Endothelial cell (in vitro differentiated cells): ENCODE measurements at regions not wholly inside any gene's neighbourhood (a gene's known extent, or its start where the extent isn't known, plus 50 kb on each side); places are given as distances from the start of the nearest gene placed in this dataset.

ENCODE experiments used
- DNase-seq: peaks from one replicate; pipeline ENCODE4 v3.0.0; 2021; ENCODE audit warnings: low spot score
- H3K27ac Mint-ChIP-seq: one replicate; pipeline ENCODE4 v1.8.0; 2021; ENCODE audit warnings: mixed read lengths, inconsistent platforms; ENCODE audit not compliant: unreplicated experiment
- H3K27me3 Mint-ChIP-seq: one replicate; pipeline ENCODE4 v1.8.0; 2021; ENCODE audit warnings: mild to moderate bottlenecking, moderate library complexity, mixed read lengths, inconsistent platforms; ENCODE audit not compliant: unreplicated experiment
- H3K36me3 Mint-ChIP-seq: one replicate; pipeline ENCODE4 v1.8.0; 2021; ENCODE audit warnings: mild to moderate bottlenecking, low read depth, mixed read lengths, inconsistent platforms; ENCODE audit not compliant: unreplicated experiment
- H3K4me1 Mint-ChIP-seq: one replicate; pipeline ENCODE4 v1.8.0; 2021; ENCODE audit warnings: mild to moderate bottlenecking, mixed read lengths, inconsistent platforms; ENCODE audit not compliant: unreplicated experiment
- H3K4me3 Mint-ChIP-seq: one replicate; pipeline ENCODE4 v1.8.0; 2021; ENCODE audit warnings: mild to moderate bottlenecking, mixed read lengths, inconsistent platforms; ENCODE audit not compliant: unreplicated experiment
- H3K9me3 Mint-ChIP-seq: one replicate; pipeline ENCODE4 v1.8.0; 2021; ENCODE audit warnings: mixed read lengths, inconsistent platforms; ENCODE audit not compliant: unreplicated experiment
- CTCF ChIP-seq: fragments of 200-600 bp; sonication (generic); IDR thresholded peaks from one replicate; pipeline ENCODE4 v1.5.0; 2021; ENCODE audit warnings: antibody characterized with exemption; ENCODE audit not compliant: unreplicated experiment

GRCh38 chr6:15793288-15793687 lies 130.5 kb upstream of the DTNBP1 start:
- no peak overlapping the region for H3K27ac Mint-ChIP-seq
- H3K36me3 Mint-ChIP-seq, result no peaks in the 10 kb centered on the region
- no peaks in the 10 kb centered on the region for H3K9me3 Mint-ChIP-seq

GRCh38 chr6:15792842-15793241 lies 130.0 kb upstream of the DTNBP1 start:
- no peaks in the 10 kb centered on the region for H3K9me3 Mint-ChIP-seq
- no peaks in the 10 kb centered on the region for H3K36me3 Mint-ChIP-seq
- no peak overlapping the region for H3K4me3 Mint-ChIP-seq
- no peak for DNase-seq
- H3K4me1 Mint-ChIP-seq, result no peaks in the 10 kb centered on the region
- H3K27me3 Mint-ChIP-seq, result peaks cover 4% of the 10 kb centered on the region
- H3K27ac Mint-ChIP-seq, result no peak overlapping the region
- TF ChIP-seq CTCF, result no peak

More at GRCh38 chr6:15793288-15793687, 130.5 kb upstream of the DTNBP1 start:
- peaks cover 4% of the 10 kb centered on the region for H3K27me3 Mint-ChIP-seq
- no peak for DNase-seq
- no peaks in the 10 kb centered on the region for H3K4me1 Mint-ChIP-seq
- no peak for TF ChIP-seq CTCF
- H3K4me3 Mint-ChIP-seq, result no peak overlapping the region

GRCh38 chr6:15791448-15792181 lies 128.8 kb upstream of the DTNBP1 start:
- TF ChIP-seq CTCF, result no peak
- H3K27ac Mint-ChIP-seq, result no peak overlapping the region
- H3K9me3 Mint-ChIP-seq, result no peaks in the 10 kb centered on the region
- no peaks in the 10 kb centered on the region for H3K4me1 Mint-ChIP-seq
- H3K4me3 Mint-ChIP-seq, result no peak overlapping the region
- no peak for DNase-seq
- H3K27me3 Mint-ChIP-seq, result peaks cover 5% of the 10 kb centered on the region
- no peaks in the 10 kb centered on the region for H3K36me3 Mint-ChIP-seq

- H3K27ac Mint-ChIP-seq, result no peak overlapping the region
- H3K9me3 Mint-ChIP-seq, result no peaks in the 10 kb centered on the region
- no peak for DNase-seq
- no peak for TF ChIP-seq CTCF
- H3K4me1 Mint-ChIP-seq, result no peaks in the 10 kb centered on the region
- no peak overlapping the region for H3K4me3 Mint-ChIP-seq
- H3K36me3 Mint-ChIP-seq, result no peaks in the 10 kb centered on the region
- peaks cover 5% of the 10 kb centered on the region for H3K27me3 Mint-ChIP-seq
Observed at GRCh38 chr6:15790116-15790515, 127.3 kb upstream of the DTNBP1 start.

GRCh38 chr6:15786846-15787245 lies 124.0 kb upstream of the DTNBP1 start:
- no peaks in the 10 kb centered on the region for H3K9me3 Mint-ChIP-seq
- H3K4me1 Mint-ChIP-seq, result no peaks in the 10 kb centered on the region
- no peak overlapping the region for H3K27ac Mint-ChIP-seq
- TF ChIP-seq CTCF, result no peak
- H3K4me3 Mint-ChIP-seq, result no peak overlapping the region
- DNase-seq, result no peak
- H3K27me3 Mint-ChIP-seq, result peaks cover 1% of the 10 kb centered on the region
- H3K36me3 Mint-ChIP-seq, result no peaks in the 10 kb centered on the region
